B cell (primary cell): ENCODE measurements at regions not wholly inside any gene's neighbourhood (a gene's known extent, or its start where the extent isn't known, plus 50 kb on each side); places are given as distances from the start of the nearest gene placed in this dataset.
A peak's percentile ranks its signal among the peaks of the same experiment; 100 is the strongest.

ENCODE experiments used
- ATAC-seq: fragments of 200-7000 bp; cut with Tn5 transposase; one replicate; pipeline ENCODE4 v1.10.0; 2021; ENCODE audit warnings: low read depth, mild to moderate bottlenecking, moderate number of reproducible peaks, moderate library complexity
- CTCF ChIA-PET: fragments of 350-600 bp; sonication (Branson Sonifier 250); formaldehyde crosslinking; loops from one replicate; lab custom pipeline; 2021; ENCODE audit warnings: antibody characterized with exemption, inconsistent platforms; lab: Charles Lee
- POLR2A ChIA-PET: fragments of 350-600 bp; sonication (Branson Sonifier 250); formaldehyde crosslinking; loops from one replicate; lab custom pipeline; 2021; ENCODE audit warnings: antibody characterized with exemption; lab: Charles Lee
- DNase-seq: peaks from one replicate; pipeline ENCODE4 v3.0.0; 2013
- H2AFZ ChIP-seq: 2 replicates; pipeline ENCODE4 v1.6.1; 2012; ENCODE audit warnings: mild to moderate bottlenecking, low read depth, low read length; ENCODE audit not compliant: insufficient read depth, poor library complexity, severe bottlenecking
- H3K27ac ChIP-seq, 2 donors: 1 replicate in 1 of 2; 2 replicates in 1 of 2; pipeline ENCODE4 v1.5.1; 2012 to 2013; ENCODE audit warnings: low read length in 2 of 2, mild to moderate bottlenecking in 2 of 2, moderate library complexity in 1 of 2
- H3K27me3 ChIP-seq, 4 experiments: fragments of 200-600 bp in 1 of 4; sonication (generic) in 1 of 4; replicated peaks in 1 of 4; 1 replicate in 2 of 4; 2 replicates in 2 of 4; pipeline versions ENCODE4 v1.6.1 to v1.7.0; 2013 to 2016; ENCODE audit warnings: low read length in 3 of 4, mild to moderate bottlenecking in 2 of 4, mixed read lengths in 1 of 4, moderate library complexity in 1 of 4; ENCODE audit not compliant: insufficient read depth in 4 of 4, control insufficient read depth in 3 of 4; ENCODE audit errors: control extremely low read depth in 1 of 4
- H3K36me3 ChIP-seq, 2 experiments: replicated peaks in 1 of 2; 1 replicate in 1 of 2; 2 replicates in 1 of 2; pipeline versions ENCODE4 v1.6.1 to v1.7.1; 2013; ENCODE audit warnings: low read length in 1 of 2; ENCODE audit not compliant: insufficient read depth in 2 of 2, control insufficient read depth in 1 of 2; ENCODE audit errors: control extremely low read depth in 1 of 2, extremely low read depth in 1 of 2
- H3K4me1 ChIP-seq, 2 donors: fragments of 200-600 bp in 1 of 2; sonication (generic) in 1 of 2; 1 replicate in 1 of 2; 2 replicates in 1 of 2; pipeline versions ENCODE4 v1.5.1 to v1.6.1; 2013 to 2017; ENCODE audit warnings: low read length in 2 of 2; ENCODE audit not compliant: control insufficient read depth in 2 of 2, insufficient read depth in 2 of 2
- H3K4me2 ChIP-seq: replicated peaks from 2 replicates; pipeline ENCODE3; 2012; ENCODE audit warnings: mild to moderate bottlenecking, low read depth, low read length; ENCODE audit not compliant: poor library complexity, severe bottlenecking
- H3K4me3 ChIP-seq, 5 experiments: fragments of 200-600 bp in 1 of 5; sonication (generic) in 1 of 5; 1 replicate in 3 of 5; 2 replicates in 2 of 5; pipeline versions ENCODE4 v1.5.1 to v1.7.0; 2011 to 2016; ENCODE audit warnings: low read length in 4 of 5, mild to moderate bottlenecking in 4 of 5, low read depth in 2 of 5, control low read depth in 1 of 5, moderate library complexity in 1 of 5; ENCODE audit not compliant: insufficient read depth in 1 of 5; ENCODE audit errors: control extremely low read depth in 1 of 5, extremely low read depth in 1 of 5
- H3K79me2 ChIP-seq: fragments of 200-600 bp; sonication (generic); one replicate; pipeline ENCODE4 v1.6.0; 2016; ENCODE audit warnings: low read length; ENCODE audit not compliant: control insufficient read depth, insufficient read depth
- H3K9ac ChIP-seq: fragments of 200-600 bp; sonication (generic); 2 replicates; pipeline ENCODE4 v1.6.1; 2017; ENCODE audit warnings: mild to moderate bottlenecking, low read length, moderate library complexity
- H3K9me3 ChIP-seq, 3 donors: one replicate each; pipeline versions ENCODE4 v1.6.1 to v1.7.1; 2013; ENCODE audit warnings: low read length in 2 of 3; ENCODE audit not compliant: control insufficient read depth in 2 of 3, insufficient read depth in 1 of 3; ENCODE audit errors: control extremely low read depth in 1 of 3
- H4K20me1 ChIP-seq: 2 replicates; pipeline ENCODE4 v1.6.0; 2012; ENCODE audit warnings: mild to moderate bottlenecking, low read length; ENCODE audit not compliant: insufficient read depth, control insufficient read depth, poor library complexity, severe bottlenecking
- H3K27ac Mint-ChIP-seq: one replicate; pipeline ENCODE4 v1.8.0; 2021; ENCODE audit warnings: mixed read lengths
- H3K27me3 Mint-ChIP-seq: one replicate; pipeline ENCODE4 v1.8.0; 2021; ENCODE audit warnings: mixed read lengths
- H3K4me1 Mint-ChIP-seq: one replicate; pipeline ENCODE4 v1.8.0; 2021; ENCODE audit warnings: mixed read lengths
- H3K4me3 Mint-ChIP-seq: one replicate; pipeline ENCODE4 v1.8.0; 2021; ENCODE audit warnings: mixed read lengths
- H3K9me3 Mint-ChIP-seq: one replicate; pipeline ENCODE4 v1.8.0; 2022; ENCODE audit warnings: mixed read lengths; ENCODE audit not compliant: insufficient read depth
- EZH2 ChIP-seq: IDR thresholded peaks from 2 replicates; pipeline ENCODE4 v1.6.1; 2012; ENCODE audit warnings: borderline replicate concordance, low read depth, mild to moderate bottlenecking, moderate library complexity, low read length; ENCODE audit not compliant: insufficient read depth, poor library complexity, severe bottlenecking
- WGBS: methylation state at CpG from one replicate; pipeline ENCODE4 v1.1.5; 2013; ENCODE audit warnings: missing lambda C conversion rate; ENCODE audit not compliant: insufficient coverage; 5-methylcytosine and 5-hydroxymethylcytosine counted together
- intact Hi-C: fragments of 100-400 bp; cut with micrococcal nuclease; formaldehyde crosslinking; loops from one replicate; pipeline ENCODE4 v1.10.0; 2022
- TF ChIP-seq, protein P1 (sequence below): fragments of 200-600 bp; IDR thresholded peaks from one replicate; pipeline ENCODE4 v1.8.0; 2022; ENCODE audit warnings: antibody characterized with exemption, mild to moderate bottlenecking

DNA sequence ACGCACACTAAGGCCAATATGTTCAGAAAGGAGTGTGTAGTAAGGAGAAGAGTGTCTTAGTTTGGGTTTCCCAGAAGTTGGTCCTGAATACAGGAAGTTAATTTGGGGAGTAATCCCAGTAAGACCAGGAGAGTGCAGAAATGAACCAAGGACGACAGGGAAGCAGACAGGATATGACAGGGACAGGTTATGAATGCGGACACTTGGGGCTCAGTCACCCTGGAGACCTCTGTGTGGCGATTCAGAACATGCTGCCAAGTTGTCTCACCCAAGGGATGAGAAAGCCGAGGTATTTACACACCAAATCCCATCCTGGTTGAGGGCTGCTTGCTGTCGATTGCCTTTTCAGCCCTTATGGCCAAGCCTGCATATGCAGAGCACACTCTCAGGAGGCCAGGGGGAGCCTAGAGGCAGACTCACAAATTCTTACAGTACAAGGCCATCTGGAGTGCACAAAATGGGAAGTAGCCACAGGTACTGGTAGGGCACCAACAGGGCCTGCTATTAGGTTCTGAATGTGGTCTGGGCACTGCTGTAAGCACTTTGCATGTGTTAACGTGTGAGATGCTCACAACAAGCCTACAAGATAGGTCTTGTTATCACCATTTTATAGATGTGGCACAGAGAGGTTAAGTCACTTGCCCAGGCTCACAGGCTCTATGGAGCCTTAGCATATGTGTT lies 233.1 kb upstream of the ANKRD55 start:
- no peaks in the 10 kb centered on the region for H3K27me3 Mint-ChIP-seq
- H4K20me1 ChIP-seq, result no peaks in the 10 kb centered on the region
- H3K36me3 ChIP-seq, result no peaks in the 10 kb centered on the region
- H2AFZ ChIP-seq, result no peak overlapping the region
- intact Hi-C loops, result no loop called here
- CTCF ChIA-PET, result no interaction called here
- ATAC-seq, result peak; percentile 54
- DNase-seq, result peak; percentile 32
- H3K4me3 Mint-ChIP-seq, result no peak overlapping the region
- H3K27ac Mint-ChIP-seq, result no peak overlapping the region
- peaks cover 32% of the 10 kb centered on the region for H3K4me1 Mint-ChIP-seq
- H3K4me1 ChIP-seq, result peaks cover 16 to 19% of the 10 kb centered on the region in 2 donors
- POLR2A ChIA-PET, result interaction anchor here (0.6 kb wide), 1 partner anchor 11 kb away, joined by 4 read pairs; no protein-coding TSS in a partner anchor
- 78% methylated on average over 7 of the region's 7 CpGs for WGBS
- no peaks in the 10 kb centered on the region for H3K9me3 ChIP-seq
- no peaks in the 10 kb centered on the region for H3K27me3 ChIP-seq
- H3K79me2 ChIP-seq, result peaks cover 4% of the 10 kb centered on the region
- TF ChIP-seq, protein P1, sequence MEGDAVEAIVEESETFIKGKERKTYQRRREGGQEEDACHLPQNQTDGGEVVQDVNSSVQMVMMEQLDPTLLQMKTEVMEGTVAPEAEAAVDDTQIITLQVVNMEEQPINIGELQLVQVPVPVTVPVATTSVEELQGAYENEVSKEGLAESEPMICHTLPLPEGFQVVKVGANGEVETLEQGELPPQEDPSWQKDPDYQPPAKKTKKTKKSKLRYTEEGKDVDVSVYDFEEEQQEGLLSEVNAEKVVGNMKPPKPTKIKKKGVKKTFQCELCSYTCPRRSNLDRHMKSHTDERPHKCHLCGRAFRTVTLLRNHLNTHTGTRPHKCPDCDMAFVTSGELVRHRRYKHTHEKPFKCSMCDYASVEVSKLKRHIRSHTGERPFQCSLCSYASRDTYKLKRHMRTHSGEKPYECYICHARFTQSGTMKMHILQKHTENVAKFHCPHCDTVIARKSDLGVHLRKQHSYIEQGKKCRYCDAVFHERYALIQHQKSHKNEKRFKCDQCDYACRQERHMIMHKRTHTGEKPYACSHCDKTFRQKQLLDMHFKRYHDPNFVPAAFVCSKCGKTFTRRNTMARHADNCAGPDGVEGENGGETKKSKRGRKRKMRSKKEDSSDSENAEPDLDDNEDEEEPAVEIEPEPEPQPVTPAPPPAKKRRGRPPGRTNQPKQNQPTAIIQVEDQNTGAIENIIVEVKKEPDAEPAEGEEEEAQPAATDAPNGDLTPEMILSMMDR, result no peak
- no peak for TF ChIP-seq EZH2
- no peak overlapping the region for H3K9ac ChIP-seq
- no peaks in the 10 kb centered on the region for H3K9me3 Mint-ChIP-seq
- no peak overlapping the region for H3K27ac ChIP-seq
- no peak overlapping the region for H3K4me3 ChIP-seq
- peak overlapping the region; percentile 10 for H3K4me2 ChIP-seq

DNA sequence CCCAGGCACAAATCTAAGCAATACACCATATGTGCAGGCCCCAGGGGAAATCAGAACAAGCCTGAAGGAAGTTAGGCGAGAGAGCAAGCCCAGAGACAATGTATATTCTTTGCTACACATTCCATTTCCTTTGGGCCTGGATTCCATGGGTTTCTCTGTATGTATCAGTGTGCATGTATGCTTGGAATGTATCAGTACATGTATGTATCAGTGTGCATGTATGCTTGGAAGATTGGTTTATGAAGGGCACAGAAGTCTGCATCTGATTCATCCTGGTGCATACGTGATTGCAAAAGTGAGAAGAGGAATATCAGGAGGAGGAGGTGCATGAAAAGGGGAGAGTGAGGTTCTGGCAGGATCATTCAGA lies 232.6 kb upstream of the ANKRD55 start:
- Histone ChIP-seq H3K4me1 (peaks cover 16 to 19% of the 10 kb centered on the region in 2 donors), H3K9me3 (no peaks in the 10 kb centered on the region), H3K9ac (no peak overlapping the region), H3K4me3 (no peak overlapping the region), H3K27me3 (no peaks in the 10 kb centered on the region), H2AFZ (peak overlapping the region; percentile 2), H3K36me3 (no peaks in the 10 kb centered on the region), H4K20me1 (no peaks in the 10 kb centered on the region), H3K4me2 (peak overlapping the region; percentile 10), H3K27ac (no peak overlapping the region), H3K79me2 (peaks cover 4% of the 10 kb centered on the region)
- H3K9me3 Mint-ChIP-seq, result no peaks in the 10 kb centered on the region
- no peaks in the 10 kb centered on the region for H3K27me3 Mint-ChIP-seq
- WGBS, result 94% methylated on average over 1 of the region's 2 CpGs
- POLR2A ChIA-PET, result no interaction called here
- TF ChIP-seq EZH2, result no peak
- TF ChIP-seq, protein P1, result no peak
- intact Hi-C loops, result no loop called here
- H3K4me1 Mint-ChIP-seq, result peaks cover 32% of the 10 kb centered on the region
- ATAC-seq, result no peak
- CTCF ChIA-PET, result no interaction called here
- peak overlapping the region; percentile 21 for H3K27ac Mint-ChIP-seq
- DNase-seq, result no peak
- no peak overlapping the region for H3K4me3 Mint-ChIP-seq
